OCI-LY3 (cell line): ENCODE measurements at regions not wholly inside any gene's neighbourhood (a gene's known extent, or its start where the extent isn't known, plus 50 kb on each side); places are given as distances from the start of the nearest gene placed in this dataset.

Source experiments
- H2AFZ ChIP-seq: fragments of 200-600, 300-600 bp; shearing (Covaris generic); 2 replicates; pipeline ENCODE4 v1.6.0; 2014; ENCODE audit warnings: antibody characterized with exemption, low read depth, low read length
- H3K27ac ChIP-seq: fragments of 200-600, 300-600 bp; sonication (generic); 2 replicates; pipeline ENCODE4 v1.5.1; 2014; ENCODE audit warnings: mild to moderate bottlenecking, low read length, moderate library complexity, mixed read lengths
- H3K27me3 ChIP-seq: fragments of 200-600, 300-600 bp; sonication (generic); 2 replicates; pipeline ENCODE4 v1.6.1; 2014; ENCODE audit warnings: low read depth, low read length, mixed read lengths
- H3K36me3 ChIP-seq: fragments of 200-600, 300-600 bp; sonication (generic); replicated peaks from 2 replicates; pipeline ENCODE3; 2014; ENCODE audit warnings: low read depth, low read length, mixed read lengths
- H3K4me1 ChIP-seq: fragments of 300-600, 200-600 bp; sonication (generic); 2 replicates; pipeline ENCODE4 v1.6.1; 2014; ENCODE audit warnings: low read length, mixed read lengths
- H3K4me2 ChIP-seq: fragments of 200-600, 300-600 bp; sonication (generic); 2 replicates; pipeline ENCODE4 v1.6.1; 2014; ENCODE audit warnings: low read length, mixed read lengths
- H3K4me3 ChIP-seq: fragments of 300-600, 200-600 bp; sonication (generic); 2 replicates; pipeline ENCODE4 v1.5.1; 2014; ENCODE audit warnings: antibody characterized with exemption, mild to moderate bottlenecking, low read length, moderate library complexity
- H3K79me2 ChIP-seq: fragments of 300-600, 200-600 bp; shearing (Covaris generic); 2 replicates; pipeline ENCODE4 v1.6.1; 2014; ENCODE audit warnings: mild to moderate bottlenecking, low read length, mixed read lengths
- H3K9ac ChIP-seq: fragments of 300-600, 200-600 bp; shearing (Covaris generic); 2 replicates; pipeline ENCODE4 v1.6.0; 2014; ENCODE audit warnings: mild to moderate bottlenecking, low read length, moderate library complexity
- H3K9me3 ChIP-seq: fragments of 200-600, 300-600 bp; shearing (Covaris generic); 2 replicates; pipeline ENCODE4 v1.6.1; 2014; ENCODE audit warnings: low read length, mixed read lengths; ENCODE audit not compliant: insufficient read depth
- H4K20me1 ChIP-seq: fragments of 200-600, 300-600 bp; sonication (generic); 2 replicates; pipeline ENCODE4 v1.6.1; 2016; ENCODE audit warnings: low read length, mixed read lengths; ENCODE audit not compliant: insufficient read depth
- CTCF ChIP-seq: fragments of 200-600, 300-600 bp; sonication (generic); IDR thresholded peaks from 2 replicates; pipeline ENCODE4 v1.5.1; 2014; ENCODE audit warnings: antibody characterized with exemption, low read length, low read depth
- EZH2phosphoT487 ChIP-seq: fragments of 200-600 bp; shearing (Covaris generic); IDR thresholded peaks from 2 replicates; pipeline ENCODE4 v1.6.1; 2018; ENCODE audit warnings: antibody characterized with exemption, mixed run types, low read depth

- no peaks in the 10 kb centered on the region for H4K20me1 ChIP-seq
- no peak overlapping the region for H3K27ac ChIP-seq
- H3K9ac ChIP-seq = no peak overlapping the region
- H3K4me1 ChIP-seq = no peaks in the 10 kb centered on the region
- no peaks in the 10 kb centered on the region for H3K27me3 ChIP-seq
- no peak overlapping the region for H2AFZ ChIP-seq
- no peaks in the 10 kb centered on the region for H3K9me3 ChIP-seq
- no peaks in the 10 kb centered on the region for H3K79me2 ChIP-seq
- no peak overlapping the region for H3K4me2 ChIP-seq
- H3K36me3 ChIP-seq = no peaks in the 10 kb centered on the region
- TF ChIP-seq CTCF = no peak
- no peak for TF ChIP-seq EZH2phosphoT487
- H3K4me3 ChIP-seq = no peak overlapping the region
Measured at GRCh38 chr10:124267231-124267885, 151.4 kb downstream of the OAT start.

- TF ChIP-seq CTCF = no peak
- no peak for TF ChIP-seq EZH2phosphoT487
- no peaks in the 10 kb centered on the region for H3K4me1 ChIP-seq
- H3K79me2 ChIP-seq = no peaks in the 10 kb centered on the region
- no peaks in the 10 kb centered on the region for H3K9me3 ChIP-seq
- no peaks in the 10 kb centered on the region for H3K36me3 ChIP-seq
- H3K27ac ChIP-seq = no peak overlapping the region
- no peak overlapping the region for H3K4me3 ChIP-seq
- no peaks in the 10 kb centered on the region for H4K20me1 ChIP-seq
- no peak overlapping the region for H3K4me2 ChIP-seq
- no peak overlapping the region for H2AFZ ChIP-seq
- 0 out of 2 replicates have a peak, but pooled peaks cover 4% of the 10 kb centered on the region for H3K27me3 ChIP-seq
- no peak overlapping the region for H3K9ac ChIP-seq
Measured at GRCh38 chr10:124266468-124267230, 152.1 kb downstream of the OAT start.

GRCh38 chr10:124265776-124266467 lies 152.8 kb downstream of the OAT start:
- Histone ChIP-seq H3K36me3 (no peaks in the 10 kb centered on the region), H3K27me3 (0 out of 2 replicates have a peak, but pooled peaks cover 5% of the 10 kb centered on the region), H3K79me2 (no peaks in the 10 kb centered on the region), H3K27ac (no peak overlapping the region), H4K20me1 (no peaks in the 10 kb centered on the region), H3K4me2 (no peak overlapping the region), H2AFZ (no peak overlapping the region), H3K4me1 (no peaks in the 10 kb centered on the region), H3K9me3 (no peaks in the 10 kb centered on the region), H3K9ac (no peak overlapping the region), H3K4me3 (no peak overlapping the region)
- TF ChIP-seq CTCF (no peak), EZH2phosphoT487 (no peak)

GRCh38 chr10:124265391-124265745 lies 153.4 kb downstream of the OAT start:
- H3K9ac ChIP-seq = no peak overlapping the region

More at GRCh38 chr10:124265391-124265745, 153.4 kb downstream of the OAT start:
- no peaks in the 10 kb centered on the region for H3K9me3 ChIP-seq
- no peak overlapping the region for H2AFZ ChIP-seq
- H3K4me1 ChIP-seq = no peaks in the 10 kb centered on the region
- H3K27me3 ChIP-seq = 0 out of 2 replicates have a peak, but pooled peaks cover 5% of the 10 kb centered on the region
- H3K4me2 ChIP-seq = no peak overlapping the region
- H3K79me2 ChIP-seq = no peaks in the 10 kb centered on the region
- TF ChIP-seq EZH2phosphoT487 = no peak
- no peak for TF ChIP-seq CTCF
- no peak overlapping the region for H3K27ac ChIP-seq
- H3K4me3 ChIP-seq = no peak overlapping the region
- H3K36me3 ChIP-seq = no peaks in the 10 kb centered on the region
- H4K20me1 ChIP-seq = no peaks in the 10 kb centered on the region
